Neural cell (in vitro differentiated cells): ENCODE measurements at regions not wholly inside any gene's neighbourhood (a gene's known extent, or its start where the extent isn't known, plus 50 kb on each side); places are given as distances from the start of the nearest gene placed in this dataset.

Experiments
- H2AFZ ChIP-seq: fragments of 200-600, 300-800 bp; sonication (generic), shearing (Covaris generic); 2 replicates; pipeline ENCODE4 v1.6.0; 2014; ENCODE audit warnings: low read depth, mild to moderate bottlenecking, antibody characterized with exemption, low read length, moderate library complexity
- H3F3A ChIP-seq: fragments of 200-600 bp; shearing (Covaris generic); 2 replicates; pipeline ENCODE4 v1.6.1; 2016; ENCODE audit warnings: mild to moderate bottlenecking, moderate library complexity, mixed read lengths, antibody characterized with exemption, low read length; ENCODE audit not compliant: insufficient read depth, poor library complexity, severe bottlenecking
- H3K27ac ChIP-seq: fragments of 200-600, 300-800 bp; sonication (generic), shearing (Covaris generic); 2 replicates; pipeline ENCODE4 v1.5.1; 2014; ENCODE audit warnings: mild to moderate bottlenecking, low read length, moderate library complexity
- H3K27me3 ChIP-seq: fragments of 300-800, 200-600 bp; sonication (generic), shearing (Covaris generic); 2 replicates; pipeline ENCODE4 v1.6.0; 2014; ENCODE audit warnings: mild to moderate bottlenecking, low read depth, low read length, moderate library complexity; ENCODE audit not compliant: insufficient read depth
- H3K36me3 ChIP-seq: fragments of 300-800, 200-600 bp; sonication (generic), shearing (Covaris generic); 2 replicates; pipeline ENCODE4 v1.5.1; 2014; ENCODE audit warnings: mild to moderate bottlenecking, antibody characterized with exemption, low read length, moderate library complexity; ENCODE audit not compliant: insufficient read depth
- H3K4me2 ChIP-seq: fragments of 300-800, 200-600 bp; sonication (generic), shearing (Covaris generic); 2 replicates; pipeline ENCODE4 v1.6.0; 2014; ENCODE audit warnings: mild to moderate bottlenecking, low read length
- H3K4me3 ChIP-seq: fragments of 300-800, 200-600 bp; sonication (generic), shearing (Covaris generic); 2 replicates; pipeline ENCODE4 v1.5.1; 2014; ENCODE audit warnings: mild to moderate bottlenecking, low read length, moderate library complexity
- H3K79me2 ChIP-seq: fragments of 200-600 bp; shearing (Covaris generic); replicated peaks from 2 replicates; pipeline ENCODE4 v1.6.0; 2014; ENCODE audit warnings: mild to moderate bottlenecking, low read length, moderate library complexity; ENCODE audit not compliant: insufficient read depth
- H3K9ac ChIP-seq: fragments of 300-800, 200-600 bp; sonication (generic), shearing (Covaris generic); 2 replicates; pipeline ENCODE4 v1.6.1; 2016; ENCODE audit warnings: mild to moderate bottlenecking, low read length, mixed read lengths
- H3K9me2 ChIP-seq: fragments of 200-600 bp; shearing (Covaris generic); 2 replicates; pipeline ENCODE4 v1.6.1; 2016; ENCODE audit warnings: mild to moderate bottlenecking, low read length, mixed read lengths; ENCODE audit not compliant: insufficient read depth
- H3K9me3 ChIP-seq: fragments of 200-600, 300-800 bp; sonication (generic), shearing (Covaris generic); 2 replicates; pipeline ENCODE4 v1.6.1; 2016; ENCODE audit warnings: mild to moderate bottlenecking, mixed run types, low read length, moderate library complexity, mixed read lengths
- H4K20me1 ChIP-seq: fragments of 200-600 bp; shearing (Covaris generic); 2 replicates; pipeline ENCODE4 v1.6.1; 2016; ENCODE audit warnings: mild to moderate bottlenecking, mixed run types; ENCODE audit not compliant: insufficient read depth
- EP300 ChIP-seq: fragments of 450-650 bp; conservative IDR thresholded peaks from 2 replicates; pipeline ENCODE4 v1.6.1; 2014; ENCODE audit warnings: antibody characterized with exemption, mild to moderate bottlenecking, moderate library complexity; ENCODE audit not compliant: poor library complexity, severe bottlenecking
- EZH2 ChIP-seq: fragments of 200-600, 300-800 bp; shearing (Covaris generic), sonication (generic); IDR thresholded peaks from 2 replicates; pipeline ENCODE4 v1.6.1; 2014; ENCODE audit warnings: antibody characterized with exemption, low read length, borderline replicate concordance, mild to moderate bottlenecking; ENCODE audit not compliant: insufficient read depth, poor library complexity, severe bottlenecking
- MXI1 ChIP-seq: fragments of 450-650 bp; conservative IDR thresholded peaks from 2 replicates; pipeline ENCODE4 v1.6.1; 2014; ENCODE audit warnings: antibody characterized with exemption, mild to moderate bottlenecking; ENCODE audit not compliant: poor library complexity, severe bottlenecking
- POLR2AphosphoS5 ChIP-seq: IDR thresholded peaks from 2 replicates; pipeline ENCODE4 v1.6.1; 2012
- RAD21 ChIP-seq: fragments of 450-650 bp; conservative IDR thresholded peaks from 2 replicates; pipeline ENCODE4 v1.6.1; 2014; ENCODE audit warnings: antibody characterized with exemption, mild to moderate bottlenecking, moderate library complexity
- REST ChIP-seq: IDR thresholded peaks from 2 replicates; pipeline ENCODE4 v1.6.1; 2012; ENCODE audit warnings: borderline replicate concordance
- SMC3 ChIP-seq: fragments of 450-650 bp; conservative IDR thresholded peaks from 2 replicates; pipeline ENCODE4 v1.6.1; 2014; ENCODE audit warnings: antibody characterized with exemption, mild to moderate bottlenecking, moderate library complexity; ENCODE audit not compliant: poor library complexity
- TAF1 ChIP-seq: IDR thresholded peaks from 2 replicates; pipeline ENCODE4 v1.6.1; 2012; ENCODE audit warnings: low read depth
- TF ChIP-seq, protein P1 (sequence below): fragments of 450-650 bp; IDR thresholded peaks from 2 replicates; pipeline ENCODE4 v1.5.1; 2014; ENCODE audit warnings: antibody characterized with exemption, mild to moderate bottlenecking, moderate library complexity; ENCODE audit not compliant: poor library complexity, severe bottlenecking

DNA sequence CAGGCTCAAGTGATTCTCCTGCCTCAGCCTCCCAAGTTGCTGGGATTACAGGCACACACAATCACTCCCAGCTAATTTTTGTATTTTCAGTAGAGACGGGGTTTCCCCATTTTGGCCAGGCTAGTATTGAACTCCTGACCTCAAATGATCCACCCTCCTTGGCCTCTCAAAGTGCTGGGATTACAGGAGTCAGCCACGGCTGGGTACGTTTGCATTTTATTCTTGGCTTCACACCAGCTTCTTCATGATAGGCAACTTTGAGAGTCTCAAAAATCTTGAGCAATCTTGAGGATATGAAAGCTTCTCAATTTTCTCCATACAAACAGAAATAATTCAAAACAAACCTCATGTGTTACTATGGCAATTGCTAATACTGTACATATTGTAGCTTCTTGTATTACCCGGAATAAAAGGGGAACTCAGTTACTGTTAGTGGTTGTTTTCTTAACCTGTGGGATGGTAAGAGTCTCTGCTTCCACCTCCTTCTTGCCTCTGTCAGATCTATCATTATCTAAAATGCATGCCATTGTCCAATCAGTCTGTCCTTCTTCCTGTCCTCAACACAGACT, 102.9 kb upstream of the SYT4 start:
- H2AFZ ChIP-seq: no peak overlapping the region
- H3K9ac ChIP-seq: no peak overlapping the region
- H3K27me3 ChIP-seq: no peaks in the 10 kb centered on the region
- H4K20me1 ChIP-seq: no peaks in the 10 kb centered on the region
- TF ChIP-seq EZH2 (no peak), MXI1 (no peak), TAF1 (no peak), POLR2AphosphoS5 (no peak), SMC3 (no peak), EP300 (no peak)
- no peaks in the 10 kb centered on the region for H3K79me2 ChIP-seq
- H3F3A ChIP-seq: no peaks in the 10 kb centered on the region
- no peaks in the 10 kb centered on the region for H3K9me2 ChIP-seq
- H3K36me3 ChIP-seq: no peaks in the 10 kb centered on the region
- H3K9me3 ChIP-seq: no peaks in the 10 kb centered on the region
- no peak overlapping the region for H3K4me2 ChIP-seq
- H3K27ac ChIP-seq: no peak overlapping the region
- no peak overlapping the region for H3K4me3 ChIP-seq

DNA sequence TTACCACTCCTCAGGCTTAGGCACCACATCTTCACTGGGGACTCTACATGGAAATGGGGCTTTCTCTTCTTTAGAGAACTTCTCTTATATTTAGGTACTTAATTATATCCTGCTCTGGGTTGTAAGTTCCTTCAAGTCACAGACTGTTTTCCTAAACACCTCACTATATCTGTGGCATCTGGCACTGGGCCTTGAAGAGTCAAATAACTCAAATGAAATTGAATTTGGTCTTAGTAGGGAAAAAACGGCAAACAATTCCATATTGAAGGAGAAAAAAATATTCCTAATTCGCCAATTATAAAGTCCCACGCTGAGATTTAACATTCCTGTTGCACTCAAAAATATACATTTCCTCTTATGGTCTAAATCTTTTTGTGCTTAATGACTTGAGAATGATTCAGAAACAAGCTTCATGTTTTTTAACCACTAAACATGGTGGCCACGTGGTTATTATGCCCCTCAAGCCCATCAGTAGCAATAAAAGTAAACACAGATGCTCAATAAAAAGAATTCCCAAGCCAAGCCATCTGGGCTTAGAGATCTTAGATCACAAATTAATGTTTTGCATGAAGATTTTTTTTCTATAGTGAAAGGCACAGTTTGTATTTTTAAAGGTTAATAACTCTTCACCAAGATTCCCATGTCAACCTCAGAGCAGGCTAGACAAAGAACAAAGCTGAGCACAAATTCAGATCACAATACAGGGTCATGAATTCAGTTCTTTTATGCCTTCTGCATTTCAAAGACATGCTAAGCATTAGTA, 105.5 kb upstream of the SYT4 start:
- no peaks in the 10 kb centered on the region for H4K20me1 ChIP-seq
- H3K9me2 ChIP-seq: no peaks in the 10 kb centered on the region
- H3K4me2 ChIP-seq: no peak overlapping the region
- H3K27me3 ChIP-seq: no peaks in the 10 kb centered on the region
- H3F3A ChIP-seq: no peaks in the 10 kb centered on the region
- H3K4me3 ChIP-seq: no peak overlapping the region
- no peaks in the 10 kb centered on the region for H3K9me3 ChIP-seq
- no peak overlapping the region for H3K27ac ChIP-seq
- no peaks in the 10 kb centered on the region for H3K36me3 ChIP-seq
- no peak for TF ChIP-seq MXI1
- no peak for TF ChIP-seq EP300
- TF ChIP-seq TAF1: no peak
- TF ChIP-seq SMC3: no peak
- TF ChIP-seq RAD21: no peak
- no peak for TF ChIP-seq REST
- TF ChIP-seq EZH2: no peak
- H3K79me2 ChIP-seq: no peaks in the 10 kb centered on the region
- H3K9ac ChIP-seq: no peak overlapping the region
- H2AFZ ChIP-seq: no peak overlapping the region

DNA sequence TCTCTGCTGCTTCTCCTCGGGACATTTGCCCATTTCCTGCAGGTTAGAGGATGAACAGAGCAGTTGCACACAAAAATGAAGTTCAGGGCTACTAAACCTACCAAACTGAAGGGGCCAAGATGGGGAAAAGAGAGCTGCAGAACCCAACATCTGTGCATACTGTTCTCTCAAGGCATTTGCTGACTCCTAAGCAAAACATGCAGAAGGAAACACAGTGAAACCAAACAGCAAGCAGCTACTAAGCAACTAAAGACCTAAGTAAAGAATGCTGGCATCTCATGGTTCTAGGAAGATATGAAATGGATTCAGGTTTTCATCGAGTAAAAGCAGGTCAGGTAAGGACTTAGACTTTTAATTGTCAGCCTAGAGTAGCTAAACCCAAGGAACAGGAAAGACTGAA, 111.9 kb upstream of the SYT4 start:
- Histone ChIP-seq H3K27me3 (no peaks in the 10 kb centered on the region), H3K79me2 (no peaks in the 10 kb centered on the region), H3K4me3 (no peak overlapping the region), H3K9me3 (no peaks in the 10 kb centered on the region), H3K27ac (no peak overlapping the region), H4K20me1 (no peaks in the 10 kb centered on the region), H3K4me2 (no peak overlapping the region), H3F3A (peaks cover 2% of the 10 kb centered on the region), H2AFZ (no peak overlapping the region), H3K9me2 (no peaks in the 10 kb centered on the region), H3K9ac (no peak overlapping the region), H3K36me3 (no peaks in the 10 kb centered on the region)
- TF ChIP-seq EP300 (no peak), EZH2 (no peak), SMC3 (no peak), TAF1 (no peak), POLR2AphosphoS5 (no peak), REST (no peak), MXI1 (no peak), RAD21 (no peak)
- TF ChIP-seq, protein P1, sequence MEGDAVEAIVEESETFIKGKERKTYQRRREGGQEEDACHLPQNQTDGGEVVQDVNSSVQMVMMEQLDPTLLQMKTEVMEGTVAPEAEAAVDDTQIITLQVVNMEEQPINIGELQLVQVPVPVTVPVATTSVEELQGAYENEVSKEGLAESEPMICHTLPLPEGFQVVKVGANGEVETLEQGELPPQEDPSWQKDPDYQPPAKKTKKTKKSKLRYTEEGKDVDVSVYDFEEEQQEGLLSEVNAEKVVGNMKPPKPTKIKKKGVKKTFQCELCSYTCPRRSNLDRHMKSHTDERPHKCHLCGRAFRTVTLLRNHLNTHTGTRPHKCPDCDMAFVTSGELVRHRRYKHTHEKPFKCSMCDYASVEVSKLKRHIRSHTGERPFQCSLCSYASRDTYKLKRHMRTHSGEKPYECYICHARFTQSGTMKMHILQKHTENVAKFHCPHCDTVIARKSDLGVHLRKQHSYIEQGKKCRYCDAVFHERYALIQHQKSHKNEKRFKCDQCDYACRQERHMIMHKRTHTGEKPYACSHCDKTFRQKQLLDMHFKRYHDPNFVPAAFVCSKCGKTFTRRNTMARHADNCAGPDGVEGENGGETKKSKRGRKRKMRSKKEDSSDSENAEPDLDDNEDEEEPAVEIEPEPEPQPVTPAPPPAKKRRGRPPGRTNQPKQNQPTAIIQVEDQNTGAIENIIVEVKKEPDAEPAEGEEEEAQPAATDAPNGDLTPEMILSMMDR: no peak
